A549 (cell line): ENCODE measurements at regions not wholly inside any gene's neighbourhood (a gene's known extent, or its start where the extent isn't known, plus 50 kb on each side); places are given as distances from the start of the nearest gene placed in this dataset.

Experiments used
- BHLHE40 ChIP-seq: IDR thresholded peaks from 2 replicates; pipeline ENCODE4 v1.6.1; 2012; ENCODE audit warnings: low read depth, low read length, inconsistent platforms
- CBX8 ChIP-seq: fragments of 200-600 bp; sonication (generic); IDR thresholded peaks from 2 replicates; pipeline ENCODE4 v1.6.1; 2016
- CHD2 ChIP-seq: fragments of 150-350 bp; IDR thresholded peaks from 2 replicates; pipeline ENCODE4 v1.6.1; 2014; ENCODE audit warnings: low read length; ENCODE audit not compliant: partially characterized antibody
- MAFK ChIP-seq: fragments of 450-650 bp; IDR thresholded peaks from 2 replicates; pipeline ENCODE4 v1.6.1; 2014; ENCODE audit not compliant: partially characterized antibody
- NPAS2 ChIP-seq: fragments of 250-450 bp; sonication (Bioruptor Pico); IDR thresholded peaks from 2 replicates; pipeline ENCODE4 v1.8.0; 2022; ENCODE audit warnings: mild to moderate bottlenecking, moderate library complexity, borderline replicate concordance
- PBX3 ChIP-seq: IDR thresholded peaks from 2 replicates; pipeline ENCODE4 v1.6.1; 2012
- RAD21 ChIP-seq, 2 experiments: fragments of >200 bp in 1 of 2; sonication (Bioruptor Twin) in 1 of 2; formaldehyde crosslinking in 1 of 2; IDR thresholded peaks in 1 of 2; conservative IDR thresholded peaks in 1 of 2; 2 replicates in 1 of 2; 3 replicates in 1 of 2; pipeline ENCODE4 v1.6.1; 2012 to 2018; ENCODE audit warnings: inconsistent platforms in 1 of 2
- REST ChIP-seq: fragments of 200-600 bp; sonication (generic); IDR thresholded peaks from 2 replicates; pipeline ENCODE4 v1.6.1; 2016; ENCODE audit warnings: antibody characterized with exemption, mild to moderate bottlenecking, moderate library complexity
- SREBF2 ChIP-seq: fragments of 450-650 bp; IDR thresholded peaks from 2 replicates; pipeline ENCODE4 v1.6.1; 2014; ENCODE audit warnings: mild to moderate bottlenecking, moderate library complexity

- TF ChIP-seq BHLHE40, result no peak
- TF ChIP-seq REST, result no peak
- TF ChIP-seq RAD21 (conservative IDR thresholded peaks at IDR 0.05 in 1 of 2, IDR thresholded peaks at IDR 0.05 in 1 of 2), result no peak
- TF ChIP-seq MAFK, result no peak
- no peak for TF ChIP-seq SREBF2
- TF ChIP-seq NPAS2, result no peak
- TF ChIP-seq PBX3, result no peak
- no peak for TF ChIP-seq CHD2
- no peak for TF ChIP-seq CBX8
Measured at GRCh38 chr1:222275001-222275728, 272.7 kb downstream of the HHIPL2 start.
